HCT116 (cell line): ENCODE measurements at regions not wholly inside any gene's neighbourhood (a gene's known extent, or its start where the extent isn't known, plus 50 kb on each side); places are given as distances from the start of the nearest gene placed in this dataset.

ENCODE experiments used
- ATAC-seq: fragments of 200-7000 bp; cut with Tn5 transposase; 2 replicates; pipeline ENCODE4 v1.9.1; 2020; ENCODE audit warnings: mild to moderate bottlenecking, moderate library complexity
- BruUV-seq: library from RNA; stranded (reverse); fragments of 400-500 nt; replicated peaks from 2 replicates; lab custom pipeline; 2021; lab: Mats Ljungman, UMichigan
- CTCF ChIA-PET: fragments of 300-600 bp; sonication (Branson Sonifier 250); formaldehyde crosslinking; loops from one replicate; lab custom pipeline; 2021; ENCODE audit warnings: antibody characterized with exemption; lab: Charles Lee
- POLR2A ChIA-PET: fragments of 300-600, 350-600 bp; sonication (Branson Sonifier 250); formaldehyde crosslinking; loops from one replicate; lab custom pipeline; 2021; ENCODE audit warnings: antibody characterized with exemption; lab: Charles Lee
- RAD21 ChIA-PET, 2 experiments: fragments of 300-600 bp; sonication (Branson Sonifier 250); formaldehyde crosslinking; loops; one replicate each; lab custom pipeline; 2023; ENCODE audit warnings: low total read pairs in 2 of 2; ENCODE audit not compliant: uncharacterized antibody in 2 of 2, unreplicated experiment in 2 of 2, low non-redundant PET in 1 of 2; lab: Charles Lee
- DNase-seq: peaks from one replicate; pipeline ENCODE4 v3.0.0-alpha.2; 2010; ENCODE audit warnings: low read depth, low spot score
- H2AFZ ChIP-seq: fragments of 200-600 bp; shearing (Covaris generic), sonication (generic); 2 replicates; pipeline ENCODE4 v1.6.1; 2017; ENCODE audit warnings: low read depth, mixed run types, mixed read lengths, antibody characterized with exemption, low read length; ENCODE audit not compliant: poor library complexity, severe bottlenecking
- H3K27ac ChIP-seq: 2 replicates; pipeline ENCODE4 v1.5.1; 2012; ENCODE audit warnings: low read depth, low read length
- H3K27me3 ChIP-seq: fragments of 200-600 bp; sonication (generic); 2 replicates; pipeline ENCODE4 v1.6.1; 2016; ENCODE audit warnings: mixed run types, low read length, mixed read lengths; ENCODE audit not compliant: insufficient read depth
- H3K36me3 ChIP-seq, 2 experiments: fragments of 200-500 bp in 1 of 2; fragments of 200-600 bp in 1 of 2; sonication (Bioruptor generic) in 1 of 2; sonication (generic) in 1 of 2; 2 replicates each; pipeline versions ENCODE4 v1.5.1 to v1.6.1; 2014 to 2016; ENCODE audit warnings: low read length in 2 of 2, inconsistent platforms in 1 of 2, mixed read lengths in 1 of 2, mixed run types in 1 of 2; ENCODE audit not compliant: insufficient read depth in 2 of 2, control insufficient read depth in 1 of 2
- H3K4me1 ChIP-seq, 2 experiments: fragments of 200-600 bp in 1 of 2; sonication (generic) in 1 of 2; 2 replicates each; pipeline versions ENCODE4 v1.5.1 to v1.6.1; 2012 to 2017; ENCODE audit warnings: low read length in 2 of 2, inconsistent platforms in 1 of 2, mild to moderate bottlenecking in 1 of 2, mixed read lengths in 1 of 2, mixed run types in 1 of 2, moderate library complexity in 1 of 2; ENCODE audit not compliant: insufficient read depth in 2 of 2, control insufficient read depth in 1 of 2
- H3K4me2 ChIP-seq: fragments of 200-600 bp; sonication (generic); 2 replicates; pipeline ENCODE4 v1.6.1; 2017; ENCODE audit warnings: mixed run types, low read length, mixed read lengths
- H3K4me3 ChIP-seq, 2 experiments: fragments of 200-600 bp in 1 of 2; sonication (generic) in 1 of 2; replicated peaks in 1 of 2; 2 replicates each; pipeline ENCODE4 v1.5.1; 2011 to 2016; ENCODE audit warnings: low read length in 2 of 2, control low read depth in 1 of 2, low read depth in 1 of 2, mild to moderate bottlenecking in 1 of 2, mixed read lengths in 1 of 2, mixed run types in 1 of 2
- H3K79me2 ChIP-seq: fragments of 200-600 bp; sonication (generic); 2 replicates; pipeline ENCODE4 v1.6.1; 2017; ENCODE audit warnings: mild to moderate bottlenecking, mixed run types, low read length, moderate library complexity, mixed read lengths; ENCODE audit not compliant: insufficient read depth
- H3K9ac ChIP-seq: fragments of 200-600 bp; sonication (generic); 2 replicates; pipeline ENCODE4 v1.6.1; 2016; ENCODE audit warnings: low read length, mixed read lengths
- H3K9me2 ChIP-seq: fragments of 200-600 bp; sonication (generic), shearing (Covaris generic); 2 replicates; pipeline ENCODE4 v1.6.1; 2017; ENCODE audit warnings: mixed run types, mild to moderate bottlenecking, moderate library complexity; ENCODE audit not compliant: insufficient read depth
- H3K9me3 ChIP-seq, 2 experiments: fragments of 200-500 bp in 1 of 2; fragments of 200-600 bp in 1 of 2; sonication (Bioruptor generic) in 1 of 2; sonication (generic) in 1 of 2; 2 replicates each; pipeline ENCODE4 v1.6.1; 2014 to 2017; ENCODE audit warnings: low read length in 2 of 2, mixed read lengths in 2 of 2, inconsistent platforms in 1 of 2, low read depth in 1 of 2, mild to moderate bottlenecking in 1 of 2, mixed run types in 1 of 2, moderate library complexity in 1 of 2; ENCODE audit not compliant: control insufficient read depth in 1 of 2, insufficient read depth in 1 of 2
- H4K20me1 ChIP-seq: fragments of 200-600 bp; sonication (generic), shearing (Covaris generic); 2 replicates; pipeline ENCODE4 v1.6.1; 2017; ENCODE audit warnings: mixed run types, mild to moderate bottlenecking, moderate library complexity; ENCODE audit not compliant: insufficient read depth
- ATF3 ChIP-seq: IDR thresholded peaks from 2 replicates; pipeline ENCODE4 v1.6.1; 2012
- CEBPB ChIP-seq: IDR thresholded peaks from 2 replicates; pipeline ENCODE4 v1.6.1; 2012; ENCODE audit warnings: low read depth
- ELF1 ChIP-seq: IDR thresholded peaks from 2 replicates; pipeline ENCODE4 v1.6.1; 2012; ENCODE audit warnings: low read depth, borderline replicate concordance
- EZH2 ChIP-seq: fragments of 200-600 bp; sonication (generic); IDR thresholded peaks from 2 replicates; pipeline ENCODE4 v1.6.1; 2017; ENCODE audit warnings: antibody characterized with exemption, mixed run types
- EZH2phosphoT487 ChIP-seq: fragments of 200-600 bp; IDR thresholded peaks from 2 replicates; pipeline ENCODE4 v1.6.1; 2018; ENCODE audit warnings: antibody characterized with exemption, borderline replicate concordance
- FOSL1 ChIP-seq: IDR thresholded peaks from 2 replicates; pipeline ENCODE4 v1.6.1; 2012; ENCODE audit warnings: low read depth
- JUND ChIP-seq: IDR thresholded peaks from 2 replicates; pipeline ENCODE4 v1.6.1; 2012
- MAX ChIP-seq: IDR thresholded peaks from 2 replicates; pipeline ENCODE4 v1.6.1; 2012
- POLR2A ChIP-seq: IDR thresholded peaks from 2 replicates; pipeline ENCODE4 v1.7.0; 2011; ENCODE audit warnings: borderline replicate concordance; ENCODE audit not compliant: insufficient read depth, insufficient read length; ENCODE audit errors: extremely low read depth
- POLR2AphosphoS5 ChIP-seq: IDR thresholded peaks from 2 replicates; pipeline ENCODE4 v1.6.1; 2011; ENCODE audit warnings: mild to moderate bottlenecking, low read depth, low read length, moderate library complexity
- REST ChIP-seq: IDR thresholded peaks from 2 replicates; pipeline ENCODE4 v1.6.1; 2012; ENCODE audit warnings: low read depth
- SIN3A ChIP-seq: IDR thresholded peaks from 2 replicates; pipeline ENCODE4 v1.6.1; 2012; ENCODE audit warnings: low read depth
- SP1 ChIP-seq: IDR thresholded peaks from 2 replicates; pipeline ENCODE4 v1.6.1; 2012; ENCODE audit warnings: low read depth
- SRF ChIP-seq: IDR thresholded peaks from 2 replicates; pipeline ENCODE4 v1.6.1; 2012; ENCODE audit warnings: low read depth
- TCF7L2 ChIP-seq: IDR thresholded peaks from 2 replicates; pipeline ENCODE4 v1.7.0; 2011; ENCODE audit warnings: borderline replicate concordance, inconsistent platforms; ENCODE audit not compliant: insufficient read depth, insufficient read length; ENCODE audit errors: extremely low read depth
- YY1 ChIP-seq: IDR thresholded peaks from 2 replicates; pipeline ENCODE4 v1.6.1; 2011; ENCODE audit warnings: low read length, low read depth, moderate library complexity, mild to moderate bottlenecking; ENCODE audit not compliant: insufficient replicate concordance; ENCODE audit errors: extremely low read depth
- ZBTB33 ChIP-seq: IDR thresholded peaks from 2 replicates; pipeline ENCODE4 v1.6.1; 2011; ENCODE audit warnings: mild to moderate bottlenecking, low read length, moderate library complexity; ENCODE audit not compliant: insufficient replicate concordance; ENCODE audit errors: extremely low read depth
- ZNF274 ChIP-seq: fragments of 200-500 bp; sonication (Bioruptor generic); IDR thresholded peaks from 2 replicates; pipeline ENCODE4 v1.6.1; 2014; ENCODE audit warnings: mild to moderate bottlenecking, low read depth, low read length, inconsistent platforms
- intact Hi-C: fragments of 100-400 bp; cut with micrococcal nuclease; formaldehyde crosslinking; loops from 2 replicates; pipeline ENCODE4 v1.10.0; 2022

- no peak for ATAC-seq
- no peak overlapping the region for H3K9ac ChIP-seq
- ChIA-PET RAD21 (no interaction called here), CTCF (no interaction called here), POLR2A (no interaction called here)
- H3K36me3 ChIP-seq = no peaks in the 10 kb centered on the region
- no peaks in the 10 kb centered on the region for H3K79me2 ChIP-seq
- no TSS peak for BruUV-seq
- intact Hi-C loops = no loop called here
- H2AFZ ChIP-seq = no peak overlapping the region
- no peaks in the 10 kb centered on the region for H3K4me1 ChIP-seq
- TF ChIP-seq POLR2AphosphoS5 = no peak
- no peak for TF ChIP-seq REST
- no peak for TF ChIP-seq SIN3A
- no peak for TF ChIP-seq TCF7L2
- no peak for TF ChIP-seq ELF1
- no peak for TF ChIP-seq JUND
- no peak for TF ChIP-seq SP1
- TF ChIP-seq ATF3 = no peak
- no peak for TF ChIP-seq POLR2A
- no peak for TF ChIP-seq YY1
- no peak for TF ChIP-seq EZH2
- no peak for TF ChIP-seq SRF
- TF ChIP-seq ZNF274 = no peak
- TF ChIP-seq EZH2phosphoT487 = no peak
- TF ChIP-seq MAX = no peak
- TF ChIP-seq CEBPB = no peak
- no peak for TF ChIP-seq FOSL1
- TF ChIP-seq ZBTB33 = no peak
- H3K27me3 ChIP-seq = no peaks in the 10 kb centered on the region
- DNase-seq = no peak
- H3K9me2 ChIP-seq = no peaks in the 10 kb centered on the region
- no peak overlapping the region for H3K27ac ChIP-seq
- no peak overlapping the region for H3K4me3 ChIP-seq
- no peak overlapping the region for H3K4me2 ChIP-seq
- H4K20me1 ChIP-seq = no peaks in the 10 kb centered on the region
- no peaks in the 10 kb centered on the region for H3K9me3 ChIP-seq
Observed at GRCh38 chr7:81120803-81121202, 202.0 kb upstream of the SEMA3C start.
